HL-60 (cell line): ENCODE measurements at regions not wholly inside any gene's neighbourhood (a gene's known extent, or its start where the extent isn't known, plus 50 kb on each side); places are given as distances from the start of the nearest gene placed in this dataset.
"Not testable (repeated sequence)": the region's sequence is repeated elsewhere in the genome, so short reads cannot be mapped to it uniquely, and the experiment has no call there.

ENCODE experiments used
- DNase-seq, 2 experiments: peaks; one replicate each; pipeline ENCODE4 v3.0.0-alpha.2; 2010 to 2020; ENCODE audit warnings: low read depth in 1 of 2, low spot score in 1 of 2
- H3K27ac ChIP-seq: fragments of 250-450 bp; sonication (Bioruptor Pico); replicated peaks from 2 replicates; pipeline ENCODE4 v1.5.1; 2020; ENCODE audit warnings: mild to moderate bottlenecking, moderate library complexity
- H3K27me3 ChIP-seq: fragments of 250-450 bp; sonication (Bioruptor Pico); 2 replicates; pipeline ENCODE4 v1.5.1; 2021; ENCODE audit warnings: mild to moderate bottlenecking, moderate library complexity; ENCODE audit not compliant: insufficient read depth, poor library complexity, severe bottlenecking
- H3K4me3 ChIP-seq: replicated peaks from 2 replicates; pipeline ENCODE4 v1.5.1; 2011; ENCODE audit warnings: mild to moderate bottlenecking, control low read depth, low read length; ENCODE audit not compliant: insufficient read depth
- GABPA ChIP-seq: IDR thresholded peaks from 2 replicates; pipeline ENCODE4 v1.6.1; 2012; ENCODE audit warnings: low read depth
- POLR2AphosphoS5 ChIP-seq: IDR thresholded peaks from 2 replicates; pipeline ENCODE4 v1.6.1; 2012; ENCODE audit warnings: low read depth
- REST ChIP-seq: IDR thresholded peaks from 2 replicates; pipeline ENCODE4 v1.6.1; 2012; ENCODE audit warnings: low read depth; ENCODE audit not compliant: insufficient replicate concordance
- SPI1 ChIP-seq: IDR thresholded peaks from 2 replicates; pipeline ENCODE4 v1.6.1; 2012; ENCODE audit warnings: low read depth, mild to moderate bottlenecking, borderline replicate concordance
- TF ChIP-seq, protein P1 (sequence below): IDR thresholded peaks from one replicate; pipeline ENCODE4 v1.5.1; 2011; ENCODE audit warnings: low read length, control low read depth, inconsistent platforms; ENCODE audit not compliant: insufficient read depth

DNA sequence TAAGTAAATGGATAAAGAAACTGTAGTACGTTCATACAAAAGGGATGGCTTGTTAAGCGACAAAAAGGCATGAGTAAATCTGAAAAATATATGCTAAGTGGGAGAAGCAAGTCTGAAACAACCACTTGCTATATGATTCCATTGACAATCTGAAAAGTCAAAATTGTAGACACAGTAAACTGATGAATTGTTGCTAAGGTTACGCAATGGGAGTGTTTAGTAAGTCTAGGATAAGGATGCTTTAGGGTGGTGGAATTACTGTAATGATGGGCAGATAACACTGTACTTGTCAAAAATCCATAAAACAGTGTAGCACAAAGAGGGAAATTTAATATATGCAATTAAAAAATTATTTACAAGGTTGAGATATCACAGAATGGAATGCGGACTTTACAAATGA is 984.9 kb downstream of the FSCB start:
- H3K4me3 ChIP-seq: no peak overlapping the region
- TF ChIP-seq GABPA: no peak
- no peak for TF ChIP-seq POLR2AphosphoS5
- TF ChIP-seq, protein P1, sequence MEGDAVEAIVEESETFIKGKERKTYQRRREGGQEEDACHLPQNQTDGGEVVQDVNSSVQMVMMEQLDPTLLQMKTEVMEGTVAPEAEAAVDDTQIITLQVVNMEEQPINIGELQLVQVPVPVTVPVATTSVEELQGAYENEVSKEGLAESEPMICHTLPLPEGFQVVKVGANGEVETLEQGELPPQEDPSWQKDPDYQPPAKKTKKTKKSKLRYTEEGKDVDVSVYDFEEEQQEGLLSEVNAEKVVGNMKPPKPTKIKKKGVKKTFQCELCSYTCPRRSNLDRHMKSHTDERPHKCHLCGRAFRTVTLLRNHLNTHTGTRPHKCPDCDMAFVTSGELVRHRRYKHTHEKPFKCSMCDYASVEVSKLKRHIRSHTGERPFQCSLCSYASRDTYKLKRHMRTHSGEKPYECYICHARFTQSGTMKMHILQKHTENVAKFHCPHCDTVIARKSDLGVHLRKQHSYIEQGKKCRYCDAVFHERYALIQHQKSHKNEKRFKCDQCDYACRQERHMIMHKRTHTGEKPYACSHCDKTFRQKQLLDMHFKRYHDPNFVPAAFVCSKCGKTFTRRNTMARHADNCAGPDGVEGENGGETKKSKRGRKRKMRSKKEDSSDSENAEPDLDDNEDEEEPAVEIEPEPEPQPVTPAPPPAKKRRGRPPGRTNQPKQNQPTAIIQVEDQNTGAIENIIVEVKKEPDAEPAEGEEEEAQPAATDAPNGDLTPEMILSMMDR: no peak
- TF ChIP-seq SPI1: no peak
- no peak for TF ChIP-seq REST
- no peak for DNase-seq
- no peaks in the 10 kb centered on the region for H3K27me3 ChIP-seq
- H3K27ac ChIP-seq: no peak overlapping the region

DNA sequence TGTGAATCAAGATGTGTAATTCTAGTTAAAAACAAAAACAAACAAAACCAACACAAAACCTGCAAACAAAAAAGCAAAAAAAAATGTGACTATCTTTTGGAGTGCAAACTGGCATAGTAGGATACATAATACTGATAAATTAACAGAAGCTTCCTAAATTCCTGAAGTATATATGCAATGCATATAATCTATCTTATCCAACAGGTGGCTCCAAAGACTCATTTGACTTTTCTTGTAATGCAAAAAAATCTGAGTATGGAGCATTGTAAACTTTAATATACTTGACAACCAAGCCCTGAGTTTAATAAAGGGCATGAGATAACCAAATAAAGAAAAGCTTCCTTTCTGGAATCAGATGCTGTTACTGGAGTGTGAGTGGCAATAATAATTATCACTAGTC is 1003.6 kb downstream of the FSCB start:
- Histone ChIP-seq H3K4me3 (no peak overlapping the region), H3K27me3 (no peaks in the 10 kb centered on the region), H3K27ac (no peak overlapping the region)
- TF ChIP-seq REST: no peak
- TF ChIP-seq GABPA: no peak
- no peak for TF ChIP-seq POLR2AphosphoS5
- no peak for TF ChIP-seq SPI1
- TF ChIP-seq, protein P1: no peak
- DNase-seq: no peak

- DNase-seq, H3K27me3 ChIP-seq, H3K4me3 ChIP-seq, H3K27ac ChIP-seq: not testable (repeated sequence)
Measured at GRCh38 chr14:43492359-43492758, 1014.7 kb downstream of the FSCB start.

- H3K4me3 ChIP-seq: no peak overlapping the region
- TF ChIP-seq REST: no peak
- TF ChIP-seq, protein P1: no peak
- TF ChIP-seq SPI1: no peak
- no peak for TF ChIP-seq POLR2AphosphoS5
- TF ChIP-seq GABPA: no peak
- no peak overlapping the region for H3K27ac ChIP-seq
- H3K27me3 ChIP-seq: no peaks in the 10 kb centered on the region
- no peak for DNase-seq
Measured at GRCh38 chr14:43483415-43483814, 1023.7 kb downstream of the FSCB start.
